T-helper 1 cell treated with Interleukin-12 subunit alpha and Interleukin-12 subunit beta and Interleukin-4 antibody, amounts not matched to agents 30 μg/mL and 1 μg/mL, for 36 hours (primary cell): ENCODE measurements at regions not wholly inside any gene's neighbourhood (a gene's known extent, or its start where the extent isn't known, plus 50 kb on each side); places are given as distances from the start of the nearest gene placed in this dataset.

Experiments
- H3K27ac Mint-ChIP-seq: one replicate; pipeline ENCODE4 v1.8.0; 2021; ENCODE audit warnings: mild to moderate bottlenecking, mixed read lengths
- H3K27me3 Mint-ChIP-seq: one replicate; pipeline ENCODE4 v1.8.0; 2021; ENCODE audit warnings: low read depth, mixed read lengths
- H3K36me3 Mint-ChIP-seq: one replicate; pipeline ENCODE4 v1.8.0; 2021; ENCODE audit warnings: low read depth, mixed read lengths
- H3K4me1 Mint-ChIP-seq: one replicate; pipeline ENCODE4 v1.8.0; 2021; ENCODE audit warnings: low read depth, mixed read lengths
- H3K4me3 Mint-ChIP-seq: one replicate; pipeline ENCODE4 v1.8.0; 2021; ENCODE audit warnings: mild to moderate bottlenecking, moderate library complexity, mixed read lengths
- H3K9me3 Mint-ChIP-seq: one replicate; pipeline ENCODE4 v1.8.0; 2021; ENCODE audit warnings: mixed read lengths

- H3K36me3 Mint-ChIP-seq: no peaks in the 10 kb centered on the region
- peaks cover 4% of the 10 kb centered on the region for H3K9me3 Mint-ChIP-seq
- peaks cover 2% of the 10 kb centered on the region for H3K27me3 Mint-ChIP-seq
- H3K27ac Mint-ChIP-seq: no peak overlapping the region
- no peak overlapping the region for H3K4me3 Mint-ChIP-seq
- H3K4me1 Mint-ChIP-seq: no peaks in the 10 kb centered on the region
Measured at GRCh38 chr4:24321616-24322015, 262.7 kb downstream of the DHX15 start.

- Mint-ChIP-seq H3K4me1 (no peaks in the 10 kb centered on the region), H3K27me3 (peaks cover 2% of the 10 kb centered on the region), H3K36me3 (no peaks in the 10 kb centered on the region), H3K27ac (no peak overlapping the region), H3K9me3 (peaks cover 4% of the 10 kb centered on the region), H3K4me3 (no peak overlapping the region)
Measured at GRCh38 chr4:24321131-24321530, 263.2 kb downstream of the DHX15 start.

- no peak overlapping the region for H3K27ac Mint-ChIP-seq
- no peaks in the 10 kb centered on the region for H3K4me1 Mint-ChIP-seq
- peaks cover 2% of the 10 kb centered on the region for H3K27me3 Mint-ChIP-seq
- H3K36me3 Mint-ChIP-seq: no peaks in the 10 kb centered on the region
- H3K9me3 Mint-ChIP-seq: no peaks in the 10 kb centered on the region
- no peak overlapping the region for H3K4me3 Mint-ChIP-seq
Measured at GRCh38 chr4:24319387-24319786, 265.0 kb downstream of the DHX15 start.

- Mint-ChIP-seq H3K27me3 (peaks cover 2% of the 10 kb centered on the region), H3K4me1 (no peaks in the 10 kb centered on the region), H3K4me3 (no peak overlapping the region), H3K36me3 (no peaks in the 10 kb centered on the region), H3K9me3 (no peaks in the 10 kb centered on the region), H3K27ac (no peak overlapping the region)
Measured at GRCh38 chr4:24315056-24315455, 269.3 kb downstream of the DHX15 start.

GRCh38 chr4:24312261-24312913, 272.0 kb downstream of the DHX15 start:
- no peaks in the 10 kb centered on the region for H3K9me3 Mint-ChIP-seq

GRCh38 chr4:24303926-24304325, 280.4 kb downstream of the DHX15 start:
- Mint-ChIP-seq H3K4me3 (no peak overlapping the region), H3K27ac (no peak overlapping the region), H3K27me3 (no peaks in the 10 kb centered on the region), H3K36me3 (no peaks in the 10 kb centered on the region), H3K4me1 (no peaks in the 10 kb centered on the region), H3K9me3 (no peaks in the 10 kb centered on the region)

More at GRCh38 chr4:24312261-24312913, 272.0 kb downstream of the DHX15 start:
- Mint-ChIP-seq H3K4me3 (no peak overlapping the region), H3K27me3 (no peaks in the 10 kb centered on the region), H3K27ac (no peak overlapping the region), H3K4me1 (no peaks in the 10 kb centered on the region), H3K36me3 (no peaks in the 10 kb centered on the region)

- Mint-ChIP-seq H3K4me1 (no peaks in the 10 kb centered on the region), H3K27ac (no peak overlapping the region), H3K36me3 (no peaks in the 10 kb centered on the region), H3K4me3 (no peak overlapping the region), H3K9me3 (no peaks in the 10 kb centered on the region), H3K27me3 (no peaks in the 10 kb centered on the region)
Measured at GRCh38 chr4:24298911-24299310, 285.4 kb downstream of the DHX15 start.

GRCh38 chr4:24287096-24287495, 297.3 kb downstream of the DHX15 start:
- Mint-ChIP-seq H3K4me3 (no peak overlapping the region), H3K36me3 (no peaks in the 10 kb centered on the region), H3K27me3 (no peaks in the 10 kb centered on the region), H3K27ac (no peak overlapping the region), H3K4me1 (no peaks in the 10 kb centered on the region), H3K9me3 (peaks cover 13% of the 10 kb centered on the region)

GRCh38 chr4:24285759-24286158, 298.6 kb downstream of the DHX15 start:
- Mint-ChIP-seq H3K4me3 (no peak overlapping the region), H3K27me3 (no peaks in the 10 kb centered on the region), H3K27ac (no peak overlapping the region), H3K4me1 (no peaks in the 10 kb centered on the region), H3K9me3 (peaks cover 5% of the 10 kb centered on the region), H3K36me3 (no peaks in the 10 kb centered on the region)

- H3K36me3 Mint-ChIP-seq: no peaks in the 10 kb centered on the region
- H3K27ac Mint-ChIP-seq: no peak overlapping the region
- no peak overlapping the region for H3K4me3 Mint-ChIP-seq
- peaks cover 8% of the 10 kb centered on the region for H3K9me3 Mint-ChIP-seq
- no peaks in the 10 kb centered on the region for H3K27me3 Mint-ChIP-seq
- H3K4me1 Mint-ChIP-seq: no peaks in the 10 kb centered on the region
Measured at GRCh38 chr4:24282446-24282845, 301.9 kb downstream of the DHX15 start.

GRCh38 chr4:24279911-24280375, 304.4 kb downstream of the DHX15 start:
- no peaks in the 10 kb centered on the region for H3K36me3 Mint-ChIP-seq
- H3K4me3 Mint-ChIP-seq: no peak overlapping the region
- H3K4me1 Mint-ChIP-seq: no peaks in the 10 kb centered on the region
- H3K27ac Mint-ChIP-seq: no peak overlapping the region
- no peaks in the 10 kb centered on the region for H3K27me3 Mint-ChIP-seq
- peaks cover 3% of the 10 kb centered on the region for H3K9me3 Mint-ChIP-seq

- Mint-ChIP-seq H3K27ac (no peak overlapping the region), H3K9me3 (peaks cover 3% of the 10 kb centered on the region), H3K4me1 (no peaks in the 10 kb centered on the region), H3K36me3 (no peaks in the 10 kb centered on the region), H3K27me3 (no peaks in the 10 kb centered on the region), H3K4me3 (no peak overlapping the region)
Measured at GRCh38 chr4:24279469-24279868, 304.9 kb downstream of the DHX15 start.

GRCh38 chr4:24278693-24279092, 305.7 kb downstream of the DHX15 start:
- Mint-ChIP-seq H3K9me3 (peaks cover 3% of the 10 kb centered on the region), H3K27me3 (no peaks in the 10 kb centered on the region)

GRCh38 chr4:24274381-24274941, 309.9 kb downstream of the DHX15 start:
- H3K9me3 Mint-ChIP-seq: no peaks in the 10 kb centered on the region
- H3K27me3 Mint-ChIP-seq: no peaks in the 10 kb centered on the region
- H3K4me3 Mint-ChIP-seq: no peak overlapping the region
- H3K27ac Mint-ChIP-seq: no peak overlapping the region
- no peaks in the 10 kb centered on the region for H3K4me1 Mint-ChIP-seq
- H3K36me3 Mint-ChIP-seq: no peaks in the 10 kb centered on the region

More at GRCh38 chr4:24278693-24279092, 305.7 kb downstream of the DHX15 start:
- no peak overlapping the region for H3K4me3 Mint-ChIP-seq
- no peaks in the 10 kb centered on the region for H3K4me1 Mint-ChIP-seq
- no peak overlapping the region for H3K27ac Mint-ChIP-seq
- no peaks in the 10 kb centered on the region for H3K36me3 Mint-ChIP-seq

GRCh38 chr4:24273136-24273535, 311.2 kb downstream of the DHX15 start:
- Mint-ChIP-seq H3K36me3 (no peaks in the 10 kb centered on the region), H3K27ac (no peak overlapping the region), H3K27me3 (no peaks in the 10 kb centered on the region), H3K9me3 (no peaks in the 10 kb centered on the region), H3K4me1 (no peaks in the 10 kb centered on the region), H3K4me3 (no peak overlapping the region)
